GM21423 (cell line): ENCODE measurements at regions not wholly inside any gene's neighbourhood (a gene's known extent, or its start where the extent isn't known, plus 50 kb on each side); places are given as distances from the start of the nearest gene placed in this dataset.

Experiments used
- ATAC-seq: cut with Tn5 transposase; IDR thresholded peaks from one replicate; pipeline ENCODE4 v1.9.1; 2021; ENCODE audit warnings: mild to moderate bottlenecking, moderate library complexity; ENCODE audit not compliant: unreplicated experiment

DNA sequence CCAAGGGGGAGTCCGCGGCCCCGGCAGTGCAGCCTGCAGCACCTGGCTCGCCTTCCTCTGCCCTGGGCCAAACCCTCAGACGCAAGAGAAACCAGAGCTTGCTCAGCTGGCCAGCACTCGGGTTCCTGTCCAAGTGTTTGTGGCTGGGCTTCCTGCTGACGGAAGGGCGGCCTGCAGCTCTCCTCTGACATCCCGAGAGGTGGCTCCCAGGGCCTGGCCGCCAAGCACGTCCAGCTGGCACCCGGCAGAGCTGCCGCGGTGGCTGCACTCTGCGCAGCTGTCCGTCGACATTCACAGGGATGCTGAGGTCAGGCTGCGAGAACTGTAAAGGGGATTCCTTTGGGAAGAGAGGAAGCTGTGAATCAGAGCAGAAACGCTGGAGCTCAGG, 85.6 kb downstream of the CPN2 start:
- no peak for ATAC-seq

DNA sequence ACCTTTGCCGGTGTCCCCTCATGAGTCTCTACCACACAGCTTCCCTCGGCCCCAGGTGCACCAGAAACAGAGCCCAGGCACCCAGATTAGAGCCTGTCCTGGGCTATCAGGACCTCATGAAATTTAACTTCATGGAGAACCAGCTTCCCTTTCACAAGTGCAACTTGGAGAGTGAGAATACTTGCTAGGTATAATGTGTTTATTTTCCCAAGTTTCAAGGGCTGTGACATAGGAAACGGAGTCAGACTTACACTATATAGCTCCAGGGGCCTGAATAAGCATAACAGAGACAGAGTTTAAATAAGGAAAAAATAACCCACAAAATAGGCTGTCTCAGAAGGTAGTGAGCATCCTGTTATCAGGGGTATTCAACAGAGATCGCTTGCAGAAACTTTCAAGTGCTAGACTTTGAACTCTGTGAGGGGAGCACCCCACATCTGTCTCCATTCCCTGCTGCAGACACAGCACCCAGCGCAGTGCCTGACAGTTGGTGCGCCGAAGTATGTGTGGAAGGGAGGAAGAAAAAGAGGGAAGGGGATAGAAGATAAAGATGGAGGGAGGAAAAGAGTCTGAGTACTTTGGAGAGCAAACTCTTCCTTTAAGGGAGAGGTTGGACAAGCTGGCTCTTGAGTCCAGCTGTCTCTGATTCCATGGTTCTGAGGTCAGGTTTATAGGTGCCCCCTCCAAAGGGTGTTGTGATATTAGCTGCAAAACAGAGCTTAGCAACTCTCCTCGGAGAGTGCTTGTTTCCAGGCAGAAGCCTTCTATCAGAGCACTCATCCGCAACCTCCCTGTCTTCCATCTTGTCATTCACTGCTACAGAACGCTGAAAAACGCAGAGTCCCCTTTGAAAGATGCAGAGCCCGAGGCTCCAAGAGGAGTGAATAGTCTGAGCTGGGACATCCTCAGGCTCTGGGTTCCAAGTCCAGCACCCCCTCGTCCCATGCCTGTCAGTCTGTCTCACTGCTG, 84.8 kb downstream of the CPN2 start:
- ATAC-seq = no peak

DNA sequence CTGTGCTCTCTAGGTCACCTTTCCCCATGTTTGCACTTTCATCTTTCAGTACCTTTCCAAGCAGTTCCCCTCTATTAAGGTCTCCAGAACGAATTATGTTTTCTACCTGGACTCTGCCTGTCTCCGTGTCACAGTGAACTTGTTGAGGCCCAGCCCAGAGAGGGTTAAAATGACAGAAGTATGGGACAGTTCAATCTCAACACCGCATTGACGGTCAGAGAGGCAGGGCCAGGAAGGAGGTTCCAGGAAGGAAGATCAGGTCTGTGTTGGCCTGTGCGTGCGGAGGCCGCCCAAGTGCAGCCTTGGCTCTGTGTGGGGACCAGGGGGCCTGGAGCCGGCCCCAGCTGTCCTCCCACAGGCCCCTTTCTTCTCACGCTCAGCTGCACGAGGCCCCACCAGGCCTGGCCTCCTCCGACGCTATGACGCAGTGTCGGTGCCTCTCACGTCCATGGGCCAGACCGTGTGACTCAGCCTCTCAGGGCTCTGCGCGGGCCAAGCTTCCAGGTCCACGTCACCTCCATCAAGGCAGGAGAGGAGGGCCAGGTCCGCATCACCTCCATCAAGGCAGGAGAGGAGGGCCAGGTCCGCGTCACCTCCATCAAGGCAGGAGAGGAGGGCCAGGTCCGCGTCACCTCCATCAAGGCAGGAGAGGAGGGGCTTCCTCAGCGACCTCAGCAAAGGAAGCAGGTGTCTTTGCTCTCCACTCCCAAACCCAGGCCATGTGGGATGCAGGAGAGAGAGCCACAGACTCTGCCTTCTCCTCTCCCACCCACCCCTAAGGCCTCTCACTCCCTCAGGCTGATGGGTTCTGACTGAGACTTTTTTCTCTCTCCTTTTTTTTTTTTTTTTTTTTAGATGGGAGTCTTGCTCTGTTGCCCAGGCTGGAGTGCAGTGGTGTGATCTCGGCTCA, 83.1 kb downstream of the CPN2 start:
- no peak for ATAC-seq

DNA sequence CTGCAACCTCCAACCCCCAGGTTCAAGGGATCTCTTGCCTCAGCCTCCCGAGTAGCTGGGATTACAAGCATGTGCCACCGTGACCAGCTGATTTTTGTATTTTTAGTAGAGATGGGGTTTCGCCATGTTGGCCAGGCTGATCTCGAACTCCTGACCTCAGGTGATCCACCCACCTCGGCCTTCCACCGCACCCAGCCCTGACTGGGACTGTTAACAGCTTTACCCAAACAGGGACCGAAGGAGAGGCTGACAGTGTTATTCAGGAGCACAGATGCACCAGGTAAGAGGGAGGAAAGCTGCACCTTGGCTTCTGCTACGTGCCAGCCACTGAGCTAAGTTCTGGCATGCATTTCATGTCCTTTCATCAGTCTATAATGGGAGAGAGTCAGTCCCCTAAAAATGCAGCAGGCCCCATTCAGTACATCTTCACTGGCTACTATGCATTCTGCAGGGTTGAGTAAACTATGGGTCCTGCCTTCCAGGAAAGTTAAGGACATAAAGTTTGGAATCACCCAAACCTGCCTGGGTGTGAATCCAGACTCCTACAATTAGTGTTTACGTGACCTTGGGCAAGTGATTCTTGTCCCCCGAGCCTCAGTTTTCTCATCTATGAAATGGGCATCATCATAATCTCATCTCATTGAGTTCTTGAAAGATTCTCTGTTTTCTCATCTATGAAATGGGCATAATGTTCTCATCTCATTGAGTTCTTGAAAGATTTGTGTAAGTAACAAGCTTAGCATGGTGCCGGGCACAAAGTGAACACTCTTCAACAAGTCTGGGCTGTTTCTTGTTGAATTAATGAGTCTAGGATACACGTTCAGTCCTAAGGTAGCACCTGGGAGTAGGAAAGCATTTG, 82.2 kb downstream of the CPN2 start:
- no peak for ATAC-seq

DNA sequence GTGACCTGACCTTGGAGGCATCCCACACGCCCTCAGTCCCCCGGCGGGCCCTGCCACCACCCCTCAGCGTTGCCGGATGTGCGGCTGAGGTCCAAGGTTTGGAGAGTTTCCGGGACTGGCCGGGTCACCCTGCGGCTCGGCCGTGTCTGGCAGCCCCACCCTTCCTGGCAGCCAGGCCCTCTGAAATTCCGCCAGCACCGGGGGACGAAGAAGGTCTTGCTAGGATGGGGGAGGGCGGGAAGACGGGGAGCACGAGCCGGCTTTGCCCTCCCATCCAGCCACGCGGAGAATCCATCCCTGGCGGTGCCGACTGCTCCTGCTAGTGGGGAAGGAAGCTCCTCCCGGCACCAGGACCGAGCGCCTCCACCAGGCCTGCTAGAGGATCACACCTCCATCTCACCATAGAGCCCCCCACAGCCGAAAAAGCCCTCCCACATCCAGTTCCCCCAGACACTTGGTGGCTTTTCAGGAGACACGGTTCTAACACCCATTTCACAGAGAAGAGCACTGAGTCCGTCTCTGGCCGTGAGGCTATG, 81.5 kb downstream of the CPN2 start:
- ATAC-seq = no peak

DNA sequence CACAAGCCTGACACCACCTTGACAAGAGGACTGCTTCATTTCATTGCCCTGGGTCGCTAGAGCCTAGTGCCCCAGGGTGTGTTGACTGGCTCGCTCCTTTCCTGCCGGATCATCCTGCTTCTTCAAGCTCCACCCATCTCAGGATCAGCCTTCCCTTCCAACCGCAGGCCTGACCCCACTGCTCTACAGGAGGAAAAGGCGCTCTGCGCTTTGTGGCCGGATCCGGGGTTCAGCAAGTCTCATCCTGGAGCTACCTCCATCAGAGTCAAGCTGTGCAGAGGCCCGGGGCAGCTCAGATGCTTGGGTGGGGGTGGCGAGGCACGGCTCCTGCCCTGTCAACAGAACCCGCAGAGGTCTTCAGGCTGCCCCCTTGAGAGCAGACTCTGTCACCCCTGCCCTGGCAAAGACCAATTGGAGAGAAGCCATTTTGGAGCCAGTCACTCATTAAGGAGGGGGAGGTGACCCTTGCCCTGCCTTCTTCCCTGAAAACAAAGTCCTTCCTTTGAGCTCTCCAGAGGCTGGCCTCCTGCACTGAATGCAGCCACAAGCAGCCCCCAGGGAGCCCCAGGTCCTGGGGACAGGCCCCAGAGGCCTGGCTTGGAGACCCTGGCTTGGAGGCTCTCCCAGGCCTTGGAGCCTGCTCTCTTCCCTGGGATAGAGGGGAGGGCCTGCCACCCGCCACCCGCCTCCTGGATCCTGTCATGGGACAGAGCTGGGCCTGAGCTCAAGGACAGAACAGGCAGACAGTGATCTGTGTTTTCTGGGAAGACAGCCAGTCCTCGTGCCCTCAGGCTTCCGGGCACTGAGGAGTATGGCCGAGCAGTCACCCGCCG, 80.3 kb downstream of the CPN2 start:
- ATAC-seq = no peak

DNA sequence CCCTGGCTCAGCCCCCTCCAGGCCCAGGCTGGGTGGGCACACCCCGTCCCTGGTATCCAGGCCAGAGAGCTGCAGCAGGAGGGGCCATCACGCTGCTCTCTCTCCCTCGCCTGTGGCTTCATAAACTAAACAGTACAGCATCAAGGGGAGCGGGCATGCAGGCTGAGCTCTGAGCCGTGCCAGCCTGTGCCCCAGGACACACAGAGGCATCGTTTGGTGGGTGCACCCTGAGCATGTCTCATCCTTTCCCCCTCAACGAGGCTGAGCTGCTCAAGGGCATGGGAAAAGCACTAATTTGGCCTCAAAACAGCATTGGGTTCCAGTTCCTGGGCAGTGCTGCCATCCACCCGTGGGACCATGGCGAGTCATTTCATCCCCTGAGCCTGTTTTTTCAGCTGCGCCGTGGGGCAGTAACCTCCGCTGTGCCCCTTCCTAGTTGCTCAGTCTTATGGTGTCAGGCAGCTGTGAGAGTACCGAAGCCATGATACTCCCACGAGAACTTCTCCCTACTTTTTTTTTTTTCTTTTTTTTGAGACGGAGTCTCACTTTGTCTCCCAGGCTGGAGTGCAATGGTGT, 79.6 kb downstream of the CPN2 start:
- no peak for ATAC-seq

DNA sequence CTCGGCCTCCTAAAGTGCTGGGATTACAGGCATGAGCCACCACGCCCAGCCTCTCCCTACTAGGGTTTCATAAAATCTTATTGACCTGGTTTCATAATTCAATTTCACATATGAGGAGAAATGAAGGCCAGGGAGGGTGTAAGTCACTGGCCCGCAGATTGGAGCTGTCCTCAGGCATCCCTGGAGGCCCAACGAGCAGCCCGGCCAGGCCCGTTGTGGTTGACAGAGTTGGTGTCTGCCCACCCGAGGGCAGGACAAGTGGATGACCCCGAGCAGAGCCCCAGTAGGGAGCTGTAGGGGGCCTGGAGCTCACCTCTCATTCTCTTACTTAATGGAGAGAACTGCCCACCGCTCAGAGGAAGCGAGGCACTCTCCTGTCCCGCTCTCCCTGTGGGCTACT, 78.9 kb downstream of the CPN2 start:
- ATAC-seq = no peak

DNA sequence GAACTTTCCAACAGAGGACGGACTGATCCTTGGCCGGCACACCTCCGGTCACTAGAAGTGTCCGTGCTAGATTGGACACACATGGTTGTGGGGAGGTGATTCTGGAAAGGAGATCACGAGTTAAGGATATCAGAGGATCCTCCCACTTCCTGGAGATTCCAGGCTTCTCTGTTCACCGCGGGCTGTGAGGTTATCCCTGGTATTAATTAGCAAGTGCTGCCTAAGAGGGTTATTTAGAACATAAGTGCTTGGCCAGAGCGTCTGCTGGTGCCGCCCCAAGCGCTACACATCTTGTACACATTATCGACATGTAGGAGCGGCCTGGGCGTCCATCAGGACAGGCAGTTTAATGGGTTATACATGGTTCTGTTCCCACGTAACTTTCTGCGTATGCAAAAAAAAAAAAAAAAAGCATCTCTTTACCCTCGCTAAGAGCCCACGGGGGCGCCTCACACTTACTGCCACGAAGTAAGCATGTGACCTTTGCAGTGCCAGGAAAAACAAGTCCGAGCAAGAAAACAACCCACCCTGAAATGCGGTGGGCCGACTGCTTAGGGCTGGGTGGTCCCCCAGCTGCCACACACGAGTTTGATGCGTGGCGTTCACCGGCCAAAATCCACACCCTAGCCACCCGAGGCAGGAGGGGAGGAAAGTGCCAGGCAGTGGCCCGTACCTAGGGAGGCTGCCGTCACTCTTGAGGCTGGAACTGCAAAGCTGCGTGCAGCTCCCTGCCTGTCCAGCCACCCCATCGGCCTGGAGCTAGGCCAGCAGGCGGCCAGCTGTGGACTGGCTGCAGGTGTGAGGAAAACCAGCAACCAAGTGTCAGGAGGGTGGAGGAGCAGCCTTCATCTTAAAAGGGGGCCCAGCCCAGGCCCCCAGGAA, 78.0 kb downstream of the CPN2 start:
- ATAC-seq = no peak

DNA sequence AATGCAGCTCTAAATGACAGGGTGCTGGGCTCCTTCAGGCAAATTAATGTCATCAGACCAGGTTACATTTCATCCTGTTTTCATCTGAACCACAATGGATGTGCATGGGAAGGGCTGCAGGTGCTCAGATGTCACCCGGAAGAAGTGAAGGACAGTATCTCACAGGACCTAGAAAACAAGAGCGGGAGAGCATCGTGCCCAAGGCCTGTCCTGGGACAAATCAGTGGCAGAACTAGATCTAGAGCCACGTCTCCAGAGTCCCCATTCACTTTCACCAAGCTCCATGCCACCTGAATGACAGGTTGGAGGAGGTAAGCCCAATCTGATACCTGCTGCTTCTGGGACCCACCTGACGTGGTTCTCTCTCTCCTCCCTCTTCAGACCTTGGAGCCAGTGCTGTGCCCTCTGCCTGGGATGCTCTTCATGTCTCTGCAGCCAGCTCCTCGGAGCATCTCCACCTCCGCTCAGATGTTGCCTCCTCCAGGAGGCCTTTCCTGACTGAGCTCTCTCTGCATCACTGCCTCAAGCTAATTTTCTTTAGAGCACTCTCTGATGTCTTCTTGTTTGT, 77.3 kb downstream of the CPN2 start:
- no peak for ATAC-seq

DNA sequence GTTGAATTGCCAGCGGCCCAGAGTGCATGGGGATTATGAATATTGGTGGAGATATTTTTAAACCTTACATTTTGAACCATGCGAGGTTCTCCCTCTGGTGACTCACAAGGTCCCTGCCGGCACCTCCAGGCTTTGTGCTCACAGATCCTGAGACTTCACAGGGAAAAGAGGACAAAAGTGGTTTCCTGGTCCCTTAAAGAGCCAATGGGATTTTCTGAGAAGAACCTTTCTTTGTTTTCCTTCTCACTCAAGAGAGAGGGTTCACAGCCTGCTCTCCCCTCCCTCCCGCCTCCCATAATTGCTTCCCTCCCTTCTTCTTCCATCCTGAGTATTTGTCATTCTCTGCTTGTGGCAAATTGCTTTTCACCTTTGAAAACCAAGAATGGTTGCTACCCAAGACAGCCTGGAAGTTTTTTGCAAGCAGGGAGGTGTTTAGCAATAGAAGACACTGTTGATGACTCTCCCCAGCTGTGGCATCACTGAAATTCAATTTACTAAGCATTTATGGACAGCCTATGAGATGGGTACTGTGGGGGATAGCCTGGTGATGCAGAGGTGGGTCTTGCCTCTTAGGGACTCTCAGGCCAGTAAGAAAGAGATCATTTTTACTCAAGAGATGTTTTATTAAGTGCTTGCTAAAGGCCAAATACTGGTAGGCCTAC, 76.6 kb downstream of the CPN2 start:
- ATAC-seq = no peak

DNA sequence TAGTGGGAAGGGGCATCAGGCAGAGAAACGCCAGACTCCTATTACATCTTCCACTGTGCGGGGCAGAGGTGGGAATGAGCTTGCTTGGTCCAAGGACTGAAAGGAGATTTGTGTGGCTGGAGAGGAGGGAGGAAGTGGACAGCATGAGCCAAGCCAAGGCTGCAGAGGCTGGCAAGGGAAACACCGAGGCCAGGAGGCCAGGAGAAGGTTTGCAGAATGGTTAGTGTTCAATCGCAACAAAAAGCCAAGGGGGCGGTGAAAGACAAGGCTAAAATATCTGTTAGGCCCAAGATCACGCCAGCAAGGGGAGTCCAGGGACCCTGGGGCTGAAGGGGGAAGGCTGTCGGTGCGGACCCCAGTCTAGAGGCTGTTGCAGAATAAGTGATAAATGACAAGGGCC, 75.8 kb downstream of the CPN2 start:
- ATAC-seq = no peak

DNA sequence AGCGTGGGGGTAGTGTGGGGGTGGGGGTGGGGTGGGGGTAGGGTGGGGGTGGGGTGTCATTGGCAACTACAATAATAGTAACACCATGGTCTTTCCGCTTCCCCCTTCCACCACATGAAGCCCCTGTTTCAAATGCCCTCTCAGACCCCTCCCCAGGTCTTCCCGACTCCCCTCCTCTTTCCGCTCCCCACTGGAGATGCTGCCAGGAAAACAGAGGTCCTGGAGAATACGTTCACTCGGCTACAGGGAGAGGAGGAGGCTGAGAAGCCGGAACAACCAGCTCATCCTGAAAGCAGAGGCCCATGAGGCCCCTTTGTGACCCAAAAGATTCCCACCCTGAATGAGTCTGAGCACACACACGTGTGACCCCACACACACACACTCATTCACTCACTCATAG, 75.4 kb downstream of the CPN2 start:
- ATAC-seq = no peak

DNA sequence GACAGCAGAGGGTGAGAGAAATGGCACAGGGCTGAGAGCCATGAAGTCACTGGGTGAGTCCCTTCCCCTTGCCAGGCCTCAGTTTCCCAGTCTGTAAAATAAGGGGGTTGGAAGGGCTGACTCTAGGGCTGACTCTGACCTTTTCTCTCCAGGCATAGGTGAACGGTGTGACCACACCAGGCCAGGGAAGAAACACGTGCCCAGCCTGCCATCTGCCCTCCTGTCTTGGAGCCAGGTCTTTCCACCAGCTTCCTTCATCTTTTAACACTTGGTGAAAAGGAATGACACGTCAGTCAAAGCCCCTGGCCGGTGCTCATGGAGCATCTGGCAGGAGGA, 74.4 kb downstream of the CPN2 start:
- no peak for ATAC-seq

DNA sequence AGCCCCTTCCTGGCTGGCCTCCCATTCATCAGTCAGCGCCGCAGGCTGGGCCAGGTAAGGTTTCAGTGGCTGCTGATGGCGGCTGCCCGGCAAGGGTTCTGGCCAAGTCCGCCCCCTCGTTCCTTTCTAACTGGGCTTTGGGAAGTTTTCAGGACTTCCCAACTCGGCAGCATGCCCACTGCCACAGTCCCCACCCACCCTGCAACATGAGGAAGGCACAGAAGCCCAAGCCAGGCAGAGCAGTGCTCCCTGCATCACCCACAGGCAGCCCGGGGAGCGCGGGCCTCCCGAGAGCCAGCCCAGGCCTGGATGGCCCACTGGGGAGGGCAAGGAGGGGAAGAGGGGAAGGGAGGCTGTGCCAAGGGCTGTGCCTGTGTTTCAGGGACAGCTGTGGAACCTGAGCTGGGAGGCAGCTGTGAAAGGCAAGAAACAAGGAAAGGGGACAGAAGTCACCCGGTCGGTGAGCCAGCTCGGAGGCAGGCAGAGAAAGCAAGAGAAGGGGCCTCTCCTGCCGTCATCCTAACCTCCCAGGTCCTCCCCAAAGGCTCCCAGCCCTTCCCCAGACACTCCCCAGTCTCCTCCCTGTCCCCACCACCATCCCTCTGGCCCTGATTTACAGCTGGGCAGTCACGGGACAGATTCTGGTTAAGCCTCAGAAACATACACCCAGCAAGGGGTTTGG, 73.9 kb downstream of the CPN2 start:
- no peak for ATAC-seq

DNA sequence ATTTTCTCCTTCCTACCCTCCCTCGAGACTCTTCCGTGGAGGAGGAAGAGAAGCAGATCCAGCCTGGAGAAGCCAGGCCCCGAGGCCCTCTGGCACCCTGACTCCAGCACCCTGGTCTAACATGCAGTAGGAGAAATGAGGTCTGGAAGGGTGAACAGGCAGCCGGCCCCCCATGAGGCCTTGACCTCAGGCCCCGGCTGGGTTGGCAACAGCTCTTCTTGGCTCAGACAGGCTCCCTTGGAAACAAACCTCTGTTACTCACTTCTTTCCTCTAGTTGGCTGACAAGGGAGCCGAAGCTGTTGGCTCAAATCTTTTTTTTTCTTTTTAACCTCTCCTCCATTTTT, 73.4 kb downstream of the CPN2 start:
- ATAC-seq = no peak

DNA sequence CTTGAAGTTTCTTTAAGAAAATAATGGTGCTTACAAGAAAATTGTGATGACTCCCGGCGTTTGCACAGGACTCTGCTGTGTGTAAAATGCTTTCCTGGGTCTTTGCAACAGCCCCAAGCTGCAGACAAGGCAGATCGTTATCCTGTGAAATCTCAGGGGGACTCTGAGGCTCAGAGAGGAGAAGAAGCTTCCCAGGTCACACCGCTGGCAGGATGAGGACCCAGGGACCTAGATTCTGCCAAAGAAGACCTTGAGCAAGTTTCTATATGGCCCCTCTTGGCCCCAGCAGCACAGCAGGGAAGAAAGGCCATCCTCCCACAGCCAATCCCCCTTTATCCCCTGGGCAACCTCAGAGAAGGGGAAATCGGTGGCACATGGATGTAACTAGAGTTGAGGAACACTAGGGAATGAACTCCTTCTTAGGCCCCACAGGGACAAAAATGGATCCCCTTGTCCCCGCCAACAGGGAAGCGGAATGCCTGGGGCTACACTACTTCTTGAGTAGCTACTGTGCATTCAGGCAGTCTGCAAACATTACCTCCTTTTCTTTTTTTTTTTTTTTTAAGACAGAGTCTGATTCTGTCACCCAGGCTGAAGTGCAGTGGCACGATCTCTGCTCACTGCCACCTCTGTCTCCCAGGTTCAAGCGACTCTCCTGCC, 72.8 kb downstream of the CPN2 start:
- no peak for ATAC-seq
